HG03378 (cell line): ENCODE measurements at regions not wholly inside any gene's neighbourhood (a gene's known extent, or its start where the extent isn't known, plus 50 kb on each side); places are given as distances from the start of the nearest gene placed in this dataset.

ENCODE experiments used
- ATAC-seq: cut with Tn5 transposase; IDR thresholded peaks from one replicate; pipeline ENCODE4 v1.9.1; 2021; ENCODE audit warnings: mild to moderate bottlenecking, moderate library complexity; ENCODE audit not compliant: unreplicated experiment

- ATAC-seq = no peak
Measured at GRCh38 chr13:55403887-55404487, 1736.7 kb upstream of the PRR20A start.

- ATAC-seq = no peak
Measured at GRCh38 chr13:55410398-55411330, 1730.1 kb upstream of the PRR20A start.

GRCh38 chr13:55418095-55418494 lies 1722.6 kb upstream of the PRR20A start:
- ATAC-seq = no peak

- no peak for ATAC-seq
Measured at GRCh38 chr13:55432814-55433213, 1707.9 kb upstream of the PRR20A start.

GRCh38 chr13:55437162-55437561 lies 1703.6 kb upstream of the PRR20A start:
- ATAC-seq = no peak

- no peak for ATAC-seq
Measured at GRCh38 chr13:55439450-55439849, 1701.3 kb upstream of the PRR20A start.

GRCh38 chr13:55440465-55441085 lies 1700.1 kb upstream of the PRR20A start:
- ATAC-seq = no peak

GRCh38 chr13:55464222-55464621 lies 1676.5 kb upstream of the PRR20A start:
- no peak for ATAC-seq

GRCh38 chr13:55467476-55467875 lies 1673.2 kb upstream of the PRR20A start:
- ATAC-seq = no peak

- no peak for ATAC-seq
Measured at GRCh38 chr13:55483626-55484158, 1657.0 kb upstream of the PRR20A start.

GRCh38 chr13:55493297-55493696 lies 1647.4 kb upstream of the PRR20A start:
- ATAC-seq = no peak

GRCh38 chr13:55497486-55497885 lies 1643.2 kb upstream of the PRR20A start:
- ATAC-seq = no peak

- ATAC-seq = no peak
Measured at GRCh38 chr13:55500694-55501093, 1640.0 kb upstream of the PRR20A start.

- ATAC-seq = no peak
Measured at GRCh38 chr13:55516610-55517009, 1624.1 kb upstream of the PRR20A start.

GRCh38 chr13:55517312-55517711 lies 1623.4 kb upstream of the PRR20A start:
- no peak for ATAC-seq

- ATAC-seq = no peak
Measured at GRCh38 chr13:55528434-55528833, 1612.3 kb upstream of the PRR20A start.

GRCh38 chr13:55534306-55534705 lies 1606.4 kb upstream of the PRR20A start:
- no peak for ATAC-seq

- no peak for ATAC-seq
Measured at GRCh38 chr13:55538424-55538823, 1602.3 kb upstream of the PRR20A start.

- no peak for ATAC-seq
Measured at GRCh38 chr13:55543053-55543452, 1597.7 kb upstream of the PRR20A start.

- no peak for ATAC-seq
Measured at GRCh38 chr13:55550624-55551023, 1590.1 kb upstream of the PRR20A start.

GRCh38 chr13:55553701-55554100 lies 1587.0 kb upstream of the PRR20A start:
- ATAC-seq = no peak

- ATAC-seq = no peak
Measured at GRCh38 chr13:55554741-55555140, 1586.0 kb upstream of the PRR20A start.
